MM.1S (cell line): ENCODE measurements at regions not wholly inside any gene's neighbourhood (a gene's known extent, or its start where the extent isn't known, plus 50 kb on each side); places are given as distances from the start of the nearest gene placed in this dataset.

ENCODE experiments used
- EZH2 ChIP-seq: fragments of 300-600 bp; sonication (generic); optimal IDR thresholded peaks from 2 replicates; pipeline ENCODE3; 2017; ENCODE audit warnings: low read depth, mild to moderate bottlenecking, antibody characterized with exemption, low read length, mixed read lengths
- EZH2phosphoT487 ChIP-seq: fragments of 300-600 bp; sonication (generic); IDR thresholded peaks from 2 replicates; pipeline ENCODE4 v1.6.1; 2018; ENCODE audit warnings: antibody characterized with exemption, low read length
- TF ChIP-seq, protein P1 (sequence below): fragments of 300-600 bp; sonication (generic); IDR thresholded peaks from 2 replicates; pipeline ENCODE4 v1.5.1; 2016; ENCODE audit warnings: antibody characterized with exemption, low read length, mixed read lengths

DNA sequence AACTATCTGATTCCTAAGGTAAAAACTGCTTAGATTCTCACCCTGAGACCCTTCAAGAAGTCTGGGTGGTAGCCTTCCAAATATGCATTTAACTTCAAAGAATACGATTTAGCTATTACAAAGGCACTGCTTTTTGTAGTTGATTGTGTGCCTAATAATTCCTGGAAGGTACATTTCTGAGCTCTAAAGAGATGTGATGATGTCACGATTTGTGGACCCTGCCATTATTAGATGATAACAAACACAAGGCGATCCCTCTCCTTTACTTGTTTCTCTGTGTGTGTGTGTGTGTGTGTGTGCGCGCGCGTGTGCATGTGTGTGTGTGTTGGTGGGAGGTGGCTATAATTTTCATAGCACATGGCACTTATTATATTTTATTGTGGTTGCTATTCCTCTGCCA, 70.9 kb downstream of the TFPI2 start:
- TF ChIP-seq EZH2phosphoT487 (no peak), EZH2 (no peak)
- TF ChIP-seq, protein P1, sequence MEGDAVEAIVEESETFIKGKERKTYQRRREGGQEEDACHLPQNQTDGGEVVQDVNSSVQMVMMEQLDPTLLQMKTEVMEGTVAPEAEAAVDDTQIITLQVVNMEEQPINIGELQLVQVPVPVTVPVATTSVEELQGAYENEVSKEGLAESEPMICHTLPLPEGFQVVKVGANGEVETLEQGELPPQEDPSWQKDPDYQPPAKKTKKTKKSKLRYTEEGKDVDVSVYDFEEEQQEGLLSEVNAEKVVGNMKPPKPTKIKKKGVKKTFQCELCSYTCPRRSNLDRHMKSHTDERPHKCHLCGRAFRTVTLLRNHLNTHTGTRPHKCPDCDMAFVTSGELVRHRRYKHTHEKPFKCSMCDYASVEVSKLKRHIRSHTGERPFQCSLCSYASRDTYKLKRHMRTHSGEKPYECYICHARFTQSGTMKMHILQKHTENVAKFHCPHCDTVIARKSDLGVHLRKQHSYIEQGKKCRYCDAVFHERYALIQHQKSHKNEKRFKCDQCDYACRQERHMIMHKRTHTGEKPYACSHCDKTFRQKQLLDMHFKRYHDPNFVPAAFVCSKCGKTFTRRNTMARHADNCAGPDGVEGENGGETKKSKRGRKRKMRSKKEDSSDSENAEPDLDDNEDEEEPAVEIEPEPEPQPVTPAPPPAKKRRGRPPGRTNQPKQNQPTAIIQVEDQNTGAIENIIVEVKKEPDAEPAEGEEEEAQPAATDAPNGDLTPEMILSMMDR, result no peak
